ENCODE measurements at regions not wholly inside any gene's neighbourhood (a gene's known extent, or its start where the extent isn't known, plus 50 kb on each side); places are given as distances from the start of the nearest gene placed in this dataset.

GRCh38 chr6:137692308-137692707 is 174.8 kb upstream of the TNFAIP3 start (continued):
- TF ChIP-seq POU5F1 (IDR thresholded peaks at IDR 0.05; ENCODE audit: low read depth, low read length) = no peak

GRCh38 chr6:137692806-137693205 is 174.3 kb upstream of the TNFAIP3 start:
- H3K14ac ChIP-seq (ENCODE audit: insufficient read length) = no peak overlapping the region
- no peak overlapping the region for H3K56ac ChIP-seq (replicated peaks; ENCODE audit: insufficient read length, low read depth, low read length)
- no peaks in the 10 kb centered on the region for H3K79me2 ChIP-seq (ENCODE audit: control insufficient read depth in 1 of 2, insufficient read depth in 2 of 2, low read length in 2 of 2)
- H2BK20ac ChIP-seq (ENCODE audit: low read length) = no peak overlapping the region
- no peak for TF ChIP-seq HDAC2 (IDR thresholded peaks at IDR 0.05; ENCODE audit: borderline replicate concordance in 1 of 2, low read depth in 2 of 2, low read length in 2 of 2)
- TF ChIP-seq USF2 (IDR thresholded peaks at IDR 0.05; ENCODE audit: low read length) = no peak
- no peak for TF ChIP-seq RBBP5 (IDR thresholded peaks at IDR 0.05; ENCODE audit: borderline replicate concordance, low read depth, low read length)
- TF ChIP-seq ZNF274 (IDR thresholded peaks at IDR 0.05; ENCODE audit: borderline replicate concordance, extremely low read depth, low read length) = no peak
- no peak for TF ChIP-seq GTF2F1 (IDR thresholded peaks at IDR 0.05; ENCODE audit: borderline replicate concordance, low read depth, low read length)
- TF ChIP-seq FOSL1 (IDR thresholded peaks at IDR 0.05; ENCODE audit: insufficient read depth, low read depth, low read length) = no peak
- no peak for TF ChIP-seq MAX (IDR thresholded peaks at IDR 0.05)
- no peak overlapping the region for H4K91ac ChIP-seq (replicated peaks; ENCODE audit: insufficient read length, low read length)
- H4K8ac ChIP-seq (ENCODE audit: extremely low read depth, insufficient read depth, low read length) = no peak overlapping the region
- H3K4me2 ChIP-seq (ENCODE audit: insufficient read depth in 1 of 2, low read depth in 2 of 2, low read length in 2 of 2) = no peak overlapping the region
- H3K27me3 ChIP-seq (replicated peaks in 1 of 4; ENCODE audit: control insufficient read depth in 3 of 4, extremely low read depth in 1 of 4, insufficient read depth in 3 of 4, low read length in 3 of 4) = no peaks in the 10 kb centered on the region
- no peak for DNase-seq (ENCODE audit: low read depth in 1 of 2, low spot score in 2 of 2)
- no peak overlapping the region for H2BK12ac ChIP-seq (ENCODE audit: low read depth, low read length)
- H3K18ac ChIP-seq (ENCODE audit: extremely low read depth, low read length) = no peak overlapping the region
- no peak overlapping the region for H2AK5ac ChIP-seq (ENCODE audit: low read depth, low read length)
- H3K27ac ChIP-seq (ENCODE audit: low read depth, low read length) = no peak overlapping the region
- H4K20me1 ChIP-seq (replicated peaks in 1 of 2; ENCODE audit: control insufficient read depth in 1 of 2, insufficient read depth in 2 of 2, low read length in 2 of 2) = no peaks in the 10 kb centered on the region
- H3K23me2 ChIP-seq (ENCODE audit: low read depth, low read length) = no peaks in the 10 kb centered on the region
- no peak for FAIRE-seq
- no peak overlapping the region for H2BK5ac ChIP-seq (ENCODE audit: low read depth, low read length)
- no peak overlapping the region for H2BK15ac ChIP-seq (ENCODE audit: low read length)
- no peak overlapping the region for H3K23ac ChIP-seq (ENCODE audit: insufficient read length)
- no peaks in the 10 kb centered on the region for H3K9me3 ChIP-seq (ENCODE audit: insufficient read depth in 2 of 2, low read depth in 1 of 2, low read length in 1 of 2)
- H3K4ac ChIP-seq (replicated peaks; ENCODE audit: insufficient read length, low read depth, low read length) = no peak overlapping the region
- ChIA-PET CTCF (ENCODE audit: partially characterized antibody) (interaction anchor here (5.1 kb wide), 1 partner anchor 13 kb away, joined by 32 read pairs; no protein-coding TSS in a partner anchor), POLR2A (ENCODE audit: partially characterized antibody) (no interaction called here)
- no peak overlapping the region for H3K9ac ChIP-seq (replicated peaks in 1 of 4; ENCODE audit: extremely low read depth in 1 of 4, low read depth in 3 of 4, low read length in 3 of 4)
- no peaks in the 10 kb centered on the region for H3K79me1 ChIP-seq (ENCODE audit: low read depth, low read length)
- H3K4me1 ChIP-seq (replicated peaks in 1 of 4; ENCODE audit: control insufficient read depth in 3 of 4, insufficient read depth in 4 of 4, low read length in 3 of 4) = peaks cover 0 to 2% (median 0%) of the 10 kb centered on the region in 4 experiments; a peak in 2 of 7 replicates
- no peaks in the 10 kb centered on the region for H3K36me3 ChIP-seq (ENCODE audit: control insufficient read depth in 2 of 4, insufficient read depth in 4 of 4, low read length in 3 of 4)
- no peak overlapping the region for H2AFZ ChIP-seq (ENCODE audit: low read length)
- no peak overlapping the region for H3K4me3 ChIP-seq (ENCODE audit: extremely low read depth in 1 of 4, insufficient read depth in 2 of 4, low read depth in 3 of 4, low read length in 4 of 4)
- H4K5ac ChIP-seq (ENCODE audit: insufficient read length, low read depth, low read length) = no peak overlapping the region
- H2BK120ac ChIP-seq (replicated peaks; ENCODE audit: low read depth, low read length) = no peak overlapping the region

Data from H1 (cell line).